ENCODE measurements at regions not wholly inside any gene's neighbourhood (a gene's known extent, or its start where the extent isn't known, plus 50 kb on each side); places are given as distances from the start of the nearest gene placed in this dataset.

DNA sequence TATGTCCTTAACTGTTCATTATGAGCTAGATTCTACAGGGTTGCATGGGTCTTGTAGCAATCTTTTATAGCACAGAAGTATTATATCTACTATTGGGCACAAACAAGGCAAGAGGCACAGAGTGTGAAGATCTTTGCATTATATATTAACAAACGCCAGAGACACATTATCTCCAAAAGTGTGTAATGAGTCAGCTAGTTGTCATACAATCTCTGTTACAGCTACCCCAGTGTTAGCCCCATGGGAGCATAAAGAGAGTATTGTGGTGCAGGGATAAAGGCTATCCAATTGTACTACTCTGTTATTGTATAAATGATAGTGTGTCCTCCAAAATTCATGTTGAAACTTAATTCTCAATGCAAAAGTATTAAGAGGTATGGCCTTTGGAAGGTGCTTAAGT lies 148.4 kb upstream of the RIMS1 start:
- POLR2A ChIA-PET = no interaction called here
- no peak for DNase-seq (ENCODE audit: extremely low spot score)
- CTCF ChIA-PET = no interaction called here
- TF ChIP-seq LEF1 (IDR thresholded peaks at IDR 0.05; ENCODE audit: borderline replicate concordance) = no peak
- no peak for TF ChIP-seq NFRKB (IDR thresholded peaks at IDR 0.05)
- no peak for TF ChIP-seq SUZ12 (IDR thresholded peaks at IDR 0.05)
- no peak for TF ChIP-seq FOXA1 (IDR thresholded peaks at IDR 0.05)
- TF ChIP-seq HDGF (IDR thresholded peaks at IDR 0.05; ENCODE audit: borderline replicate concordance) = no peak
- no peak for TF ChIP-seq CTBP1 (IDR thresholded peaks at IDR 0.05; ENCODE audit: borderline replicate concordance)
- TF ChIP-seq SP1 (IDR thresholded peaks at IDR 0.05) = no peak
- no peak for TF ChIP-seq L3MBTL2 (conservative IDR thresholded peaks at IDR 0.05)
- no peak for TF ChIP-seq TARDBP (IDR thresholded peaks at IDR 0.05)
- TF ChIP-seq BHLHE40 (IDR thresholded peaks at IDR 0.05; ENCODE audit: borderline replicate concordance) = no peak
- no peak for TF ChIP-seq FOXK2 (IDR thresholded peaks at IDR 0.05)
- no peak for TF ChIP-seq ZNF384 (IDR thresholded peaks at IDR 0.05)
- no peak for TF ChIP-seq ELF4 (IDR thresholded peaks at IDR 0.05)
- TF ChIP-seq FOXM1 (IDR thresholded peaks at IDR 0.05; ENCODE audit: borderline replicate concordance) = no peak
- no peak for TF ChIP-seq ARNT (IDR thresholded peaks at IDR 0.05)
- TF ChIP-seq, protein P1, sequence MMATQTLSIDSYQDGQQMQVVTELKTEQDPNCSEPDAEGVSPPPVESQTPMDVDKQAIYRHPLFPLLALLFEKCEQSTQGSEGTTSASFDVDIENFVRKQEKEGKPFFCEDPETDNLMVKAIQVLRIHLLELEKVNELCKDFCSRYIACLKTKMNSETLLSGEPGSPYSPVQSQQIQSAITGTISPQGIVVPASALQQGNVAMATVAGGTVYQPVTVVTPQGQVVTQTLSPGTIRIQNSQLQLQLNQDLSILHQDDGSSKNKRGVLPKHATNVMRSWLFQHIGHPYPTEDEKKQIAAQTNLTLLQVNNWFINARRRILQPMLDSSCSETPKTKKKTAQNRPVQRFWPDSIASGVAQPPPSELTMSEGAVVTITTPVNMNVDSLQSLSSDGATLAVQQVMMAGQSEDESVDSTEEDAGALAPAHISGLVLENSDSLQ (IDR thresholded peaks at IDR 0.05) = no peak

DNA sequence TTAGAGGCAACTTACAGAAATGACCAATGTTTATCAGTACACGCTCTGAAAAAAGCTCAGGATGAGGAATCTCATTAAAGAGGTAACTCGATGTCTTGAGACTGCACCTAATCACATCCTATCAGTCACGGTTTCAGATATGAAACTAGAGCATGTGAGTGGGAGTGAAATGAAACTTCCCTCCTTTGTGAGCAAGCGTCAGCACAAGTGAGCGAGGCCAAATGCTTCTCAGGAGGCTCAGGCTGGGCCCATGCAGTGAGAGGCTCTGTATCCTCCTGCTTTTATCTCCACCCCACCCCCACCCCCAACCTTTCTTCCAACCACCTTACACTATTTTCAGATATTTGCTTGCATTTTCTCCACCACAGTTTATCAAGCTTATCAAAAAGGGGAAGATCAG lies 140.8 kb upstream of the RIMS1 start:
- DNase-seq (ENCODE audit: extremely low spot score) = no peak
- ChIA-PET CTCF (no interaction called here), POLR2A (no interaction called here)
- TF ChIP-seq CTBP1 (IDR thresholded peaks at IDR 0.05; ENCODE audit: borderline replicate concordance) = no peak
- TF ChIP-seq SP1 (IDR thresholded peaks at IDR 0.05) = no peak
- TF ChIP-seq, protein P1 (IDR thresholded peaks at IDR 0.05) = no peak
- no peak for TF ChIP-seq HDGF (IDR thresholded peaks at IDR 0.05; ENCODE audit: borderline replicate concordance)
- no peak for TF ChIP-seq BHLHE40 (IDR thresholded peaks at IDR 0.05; ENCODE audit: borderline replicate concordance)
- no peak for TF ChIP-seq FOXK2 (IDR thresholded peaks at IDR 0.05)
- TF ChIP-seq ARNT (IDR thresholded peaks at IDR 0.05) = no peak
- TF ChIP-seq NFRKB (IDR thresholded peaks at IDR 0.05) = no peak
- TF ChIP-seq FOXM1 (IDR thresholded peaks at IDR 0.05; ENCODE audit: borderline replicate concordance) = no peak
- no peak for TF ChIP-seq LEF1 (IDR thresholded peaks at IDR 0.05; ENCODE audit: borderline replicate concordance)
- no peak for TF ChIP-seq TARDBP (IDR thresholded peaks at IDR 0.05)

DNA sequence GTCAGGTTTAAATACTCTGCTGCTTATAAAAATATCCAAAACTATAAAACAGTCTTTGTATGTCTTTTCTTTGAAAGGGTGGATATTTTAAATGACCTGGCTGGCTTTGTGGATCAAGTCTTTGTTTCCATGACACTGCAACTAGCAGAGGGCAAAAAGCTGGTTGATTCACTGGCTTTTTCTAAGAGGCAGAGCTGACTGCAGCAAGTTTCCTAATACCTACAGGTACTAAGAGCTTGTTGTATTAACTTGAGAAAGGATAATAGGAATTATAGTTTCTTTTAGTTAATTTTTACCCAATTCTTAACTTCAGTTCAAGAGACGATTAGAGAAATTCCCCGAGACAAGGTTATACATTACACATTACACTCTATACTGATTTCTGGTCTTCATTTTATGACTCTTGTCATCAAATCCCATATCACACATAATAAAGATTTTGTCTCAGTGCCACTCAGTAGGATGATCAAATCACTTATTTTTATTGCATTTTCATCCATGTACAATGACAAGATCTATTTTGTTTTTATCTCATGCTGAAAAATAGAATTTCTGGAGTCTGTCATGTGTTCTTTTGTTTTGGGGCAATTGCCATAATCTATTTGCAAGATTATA lies 120.1 kb upstream of the RIMS1 start:
- TF ChIP-seq TARDBP (IDR thresholded peaks at IDR 0.05) = no peak
- TF ChIP-seq FOXA1 (IDR thresholded peaks at IDR 0.05) = no peak
- TF ChIP-seq ZNF384 (IDR thresholded peaks at IDR 0.05) = no peak
- TF ChIP-seq HDGF (IDR thresholded peaks at IDR 0.05; ENCODE audit: borderline replicate concordance) = no peak
- TF ChIP-seq ELF4 (IDR thresholded peaks at IDR 0.05) = no peak
- TF ChIP-seq SUZ12 (IDR thresholded peaks at IDR 0.05) = no peak
- TF ChIP-seq FOXK2 (IDR thresholded peaks at IDR 0.05) = no peak
- ChIA-PET POLR2A (no interaction called here), CTCF (no interaction called here)
- DNase-seq (ENCODE audit: extremely low spot score) = no peak

DNA sequence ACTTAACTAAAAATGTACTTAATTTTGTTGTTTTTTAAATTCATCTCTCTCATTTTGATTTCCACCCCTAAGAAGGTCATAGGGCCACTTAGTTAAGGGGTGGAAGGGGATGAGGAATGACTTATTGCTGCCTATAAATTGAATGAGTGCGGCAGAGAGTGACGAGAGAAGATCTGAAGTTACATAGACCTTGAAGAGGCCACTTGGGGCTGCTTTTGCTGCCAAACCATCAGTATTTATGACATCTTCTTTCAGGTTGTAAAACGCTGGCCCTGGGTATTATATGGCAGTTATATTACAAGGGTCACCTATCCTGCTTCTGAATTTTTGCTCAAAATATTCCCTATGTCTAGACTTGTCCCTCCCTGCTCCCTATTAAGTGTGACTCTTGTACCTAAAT lies 119.6 kb upstream of the RIMS1 start:
- CTCF ChIA-PET = no interaction called here
- DNase-seq (ENCODE audit: extremely low spot score) = no peak
- TF ChIP-seq, protein P1 (IDR thresholded peaks at IDR 0.05) = peak; percentile 87
- TF ChIP-seq HDGF (IDR thresholded peaks at IDR 0.05; ENCODE audit: borderline replicate concordance) = no peak

DNA sequence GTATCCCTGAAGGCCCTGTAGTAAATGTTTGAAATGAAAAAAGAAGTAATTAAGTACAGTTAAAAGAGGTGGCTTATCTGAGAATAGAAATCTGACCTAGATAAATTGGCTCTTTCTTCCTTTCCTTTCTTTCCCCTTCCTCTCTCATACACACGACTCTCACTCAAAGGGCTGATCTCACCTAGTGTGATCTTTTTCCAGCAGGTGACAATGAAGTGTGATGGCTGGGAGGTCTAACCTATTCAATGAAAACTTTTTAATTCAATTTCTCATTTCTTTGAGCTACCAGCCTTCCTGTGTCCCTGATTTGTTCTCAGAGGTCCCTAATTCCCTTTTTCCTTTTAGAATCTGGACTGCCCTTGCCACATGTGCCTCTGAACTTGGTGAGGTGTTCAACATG lies 118.0 kb upstream of the RIMS1 start:
- TF ChIP-seq BHLHE40 (IDR thresholded peaks at IDR 0.05; ENCODE audit: borderline replicate concordance) = no peak
- no peak for TF ChIP-seq ZNF384 (IDR thresholded peaks at IDR 0.05)
- TF ChIP-seq LEF1 (IDR thresholded peaks at IDR 0.05; ENCODE audit: borderline replicate concordance) = no peak
- TF ChIP-seq SUZ12 (IDR thresholded peaks at IDR 0.05) = no peak
- no peak for TF ChIP-seq ARNT (IDR thresholded peaks at IDR 0.05)
- no peak for TF ChIP-seq TARDBP (IDR thresholded peaks at IDR 0.05)
- TF ChIP-seq ELF4 (IDR thresholded peaks at IDR 0.05) = no peak
- TF ChIP-seq CTBP1 (IDR thresholded peaks at IDR 0.05; ENCODE audit: borderline replicate concordance) = no peak
- no peak for TF ChIP-seq SP1 (IDR thresholded peaks at IDR 0.05)
- TF ChIP-seq FOXK2 (IDR thresholded peaks at IDR 0.05) = no peak
- TF ChIP-seq HDGF (IDR thresholded peaks at IDR 0.05; ENCODE audit: borderline replicate concordance) = no peak
- TF ChIP-seq, protein P1 (IDR thresholded peaks at IDR 0.05) = no peak
- no peak for TF ChIP-seq FOXM1 (IDR thresholded peaks at IDR 0.05; ENCODE audit: borderline replicate concordance)

More for the DNA sequence above, 119.6 kb upstream of the RIMS1 start:
- POLR2A ChIA-PET = no interaction called here

DNA sequence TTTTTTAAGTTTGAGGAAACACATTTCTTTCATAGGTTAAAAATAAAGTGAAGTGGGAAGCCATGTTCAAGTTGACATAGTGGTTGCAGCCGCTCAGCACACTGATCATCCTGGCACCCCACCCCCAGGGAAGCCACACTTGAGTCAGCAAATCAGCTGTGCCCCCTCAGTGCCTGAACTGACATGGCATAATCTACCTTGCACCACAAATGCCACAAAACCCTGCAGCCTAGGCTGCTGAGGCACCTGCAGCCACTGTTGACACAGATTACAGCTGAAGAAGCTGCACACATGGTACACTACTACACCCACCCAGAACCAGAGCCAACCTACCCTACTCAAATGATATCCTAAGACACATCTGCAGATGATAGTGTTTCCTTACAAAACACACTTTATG lies 77.5 kb upstream of the RIMS1 start:
- DNase-seq (ENCODE audit: extremely low spot score) = no peak
- ChIA-PET POLR2A (no interaction called here), CTCF (no interaction called here)
- TF ChIP-seq LEF1 (IDR thresholded peaks at IDR 0.05; ENCODE audit: borderline replicate concordance) (no peak), SP1 (IDR thresholded peaks at IDR 0.05) (no peak), SUZ12 (IDR thresholded peaks at IDR 0.05) (no peak), HDGF (IDR thresholded peaks at IDR 0.05; ENCODE audit: borderline replicate concordance) (no peak), FOXK2 (IDR thresholded peaks at IDR 0.05) (no peak), BHLHE40 (IDR thresholded peaks at IDR 0.05; ENCODE audit: borderline replicate concordance) (no peak)

More for the DNA sequence above, 118.0 kb upstream of the RIMS1 start:
- ChIA-PET POLR2A (no interaction called here), CTCF (no interaction called here)
- no peak for DNase-seq (ENCODE audit: extremely low spot score)
